ENCODE measurements at regions not wholly inside any gene's neighbourhood (a gene's known extent, or its start where the extent isn't known, plus 50 kb on each side); places are given as distances from the start of the nearest gene placed in this dataset.
"Not testable (repeated sequence)": the region's sequence is repeated elsewhere in the genome, so short reads cannot be mapped to it uniquely, and the experiment has no call there.

DNA sequence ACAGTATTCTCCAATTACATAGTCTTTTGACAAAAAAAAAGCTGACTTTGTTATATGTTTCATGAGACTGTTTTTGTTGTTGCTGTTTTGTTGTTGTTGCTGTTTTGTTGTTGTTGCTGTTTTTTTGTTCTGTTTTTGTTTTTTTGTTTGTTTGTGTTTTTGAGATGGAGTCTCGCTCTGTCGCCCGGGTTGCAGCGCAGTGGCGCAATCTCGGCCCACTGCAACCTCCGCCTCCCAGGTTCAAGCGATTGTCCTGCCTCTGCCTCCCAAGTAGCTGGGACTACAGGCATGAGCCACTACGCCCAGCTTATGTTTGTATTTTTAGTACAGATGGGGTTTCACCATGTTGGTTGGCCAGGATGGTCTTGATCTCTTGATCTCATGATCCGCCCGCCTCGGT, 182.8 kb upstream of the NOL4 start:
- H3K27ac ChIP-seq (ENCODE audit: low read depth in 1 of 2, low read length in 2 of 2); intact Hi-C loops (cut with DNase I); H3K36me3 ChIP-seq (ENCODE audit: control insufficient read depth in 1 of 2, insufficient read depth in 2 of 2, low read length in 1 of 2); ATAC-seq (ENCODE audit: low FRiP score); H3K4me3 ChIP-seq (ENCODE audit: low read length in 2 of 2); DNase-seq; H3K27me3 ChIP-seq (ENCODE audit: control insufficient read depth in 1 of 2, insufficient read depth in 2 of 2, low read length in 1 of 2); H3K4me1 ChIP-seq (ENCODE audit: control insufficient read depth in 1 of 2, insufficient read depth in 2 of 2, low read length in 2 of 2); H3K9me3 ChIP-seq (ENCODE audit: control insufficient read depth, low read length): not testable (repeated sequence)
- 91 to 96% methylated on average over 12 of the region's 12 CpGs for WGBS, 2 donors

DNA sequence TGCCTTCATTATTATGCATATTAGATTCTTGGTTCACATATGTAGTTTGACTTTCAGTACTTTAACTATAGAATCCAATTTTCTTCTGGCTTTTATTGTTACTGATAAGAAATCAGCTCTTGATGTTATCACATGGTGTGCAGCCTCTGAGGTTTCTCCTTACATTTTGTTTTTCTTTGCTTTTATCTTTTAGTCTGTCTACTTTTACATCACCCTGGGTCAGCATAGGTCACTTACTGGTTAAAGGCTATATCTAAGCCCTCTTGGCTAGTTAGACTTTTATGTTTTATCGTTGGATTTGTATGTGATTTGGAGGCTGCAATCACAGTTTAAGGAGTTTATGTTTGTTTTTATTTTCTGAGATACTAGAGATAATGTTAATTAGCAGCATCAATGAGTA, 187.2 kb upstream of the NOL4 start:
- Histone ChIP-seq H3K27me3 (ENCODE audit: control insufficient read depth in 1 of 2, insufficient read depth in 2 of 2, low read length in 1 of 2) (peaks cover 0 to 2% of the 10 kb centered on the region in 2 donors), H3K27ac (ENCODE audit: low read depth in 1 of 2, low read length in 2 of 2) (no peak overlapping the region), H3K4me1 (ENCODE audit: control insufficient read depth in 1 of 2, insufficient read depth in 2 of 2, low read length in 2 of 2) (no peaks in the 10 kb centered on the region), H3K4me3 (ENCODE audit: low read length in 2 of 2) (no peak overlapping the region), H3K36me3 (ENCODE audit: control insufficient read depth in 1 of 2, insufficient read depth in 2 of 2, low read length in 1 of 2) (no peaks in the 10 kb centered on the region), H3K9me3 (ENCODE audit: control insufficient read depth, low read length) (no peaks in the 10 kb centered on the region)
- ATAC-seq (ENCODE audit: low FRiP score), result no peak
- intact Hi-C loops (cut with DNase I), result no loop called here
- 50 to 69% methylated on average over 1 of the region's 1 CpG for WGBS, 2 donors
- DNase-seq, result no peak

DNA sequence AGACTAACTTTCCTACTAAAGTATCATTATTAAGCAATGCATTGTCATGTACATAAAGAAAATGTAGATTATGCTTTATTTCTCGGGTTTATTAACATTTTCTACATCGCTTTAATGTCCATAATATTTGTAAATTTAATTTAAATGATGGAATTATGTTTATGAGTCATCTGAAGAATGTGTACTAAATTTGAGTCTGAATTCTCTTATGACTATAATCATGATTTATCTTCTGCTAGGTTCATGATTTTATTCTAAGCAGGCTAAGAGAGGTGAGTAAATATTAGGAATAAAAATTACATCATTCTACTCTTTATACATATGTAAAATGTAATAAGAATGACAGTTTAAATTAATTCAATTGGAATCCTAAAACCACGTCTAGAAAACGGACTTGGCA, 206.3 kb upstream of the NOL4 start:
- no peak overlapping the region for H3K27ac ChIP-seq (ENCODE audit: low read depth in 1 of 2, low read length in 2 of 2)
- H3K36me3 ChIP-seq (ENCODE audit: control insufficient read depth in 1 of 2, insufficient read depth in 2 of 2, low read length in 1 of 2), result no peaks in the 10 kb centered on the region
- H3K4me1 ChIP-seq (ENCODE audit: control insufficient read depth in 1 of 2, insufficient read depth in 2 of 2, low read length in 2 of 2), result no peaks in the 10 kb centered on the region
- H3K4me3 ChIP-seq (ENCODE audit: low read length in 2 of 2), result no peak overlapping the region
- intact Hi-C loops (cut with DNase I), result no loop called here
- ATAC-seq (ENCODE audit: low FRiP score), result no peak
- WGBS, 2 donors, result 77 to 78% methylated on average over 4 of the region's 4 CpGs
- peaks cover 3% of the 10 kb centered on the region for H3K9me3 ChIP-seq (ENCODE audit: control insufficient read depth, low read length)
- no peak for DNase-seq
- no peaks in the 10 kb centered on the region for H3K27me3 ChIP-seq (ENCODE audit: control insufficient read depth in 1 of 2, insufficient read depth in 2 of 2, low read length in 1 of 2)

GRCh38 chr18:34444622-34445021, 219.9 kb upstream of the NOL4 start:
- 84% methylated on average over 2 of the region's 2 CpGs for WGBS, 2 donors
- intact Hi-C loops (cut with DNase I), result no loop called here
- Histone ChIP-seq H3K27me3 (ENCODE audit: control insufficient read depth in 1 of 2, insufficient read depth in 2 of 2, low read length in 1 of 2) (no peaks in the 10 kb centered on the region), H3K4me3 (ENCODE audit: low read length in 2 of 2) (no peak overlapping the region), H3K36me3 (ENCODE audit: control insufficient read depth in 1 of 2, insufficient read depth in 2 of 2, low read length in 1 of 2) (no peaks in the 10 kb centered on the region), H3K27ac (ENCODE audit: low read depth in 1 of 2, low read length in 2 of 2) (no peak overlapping the region), H3K4me1 (ENCODE audit: control insufficient read depth in 1 of 2, insufficient read depth in 2 of 2, low read length in 2 of 2) (no peaks in the 10 kb centered on the region), H3K9me3 (ENCODE audit: control insufficient read depth, low read length) (peaks cover 1% of the 10 kb centered on the region)
- DNase-seq (no peak), ATAC-seq (ENCODE audit: low FRiP score) (no peak)

DNA sequence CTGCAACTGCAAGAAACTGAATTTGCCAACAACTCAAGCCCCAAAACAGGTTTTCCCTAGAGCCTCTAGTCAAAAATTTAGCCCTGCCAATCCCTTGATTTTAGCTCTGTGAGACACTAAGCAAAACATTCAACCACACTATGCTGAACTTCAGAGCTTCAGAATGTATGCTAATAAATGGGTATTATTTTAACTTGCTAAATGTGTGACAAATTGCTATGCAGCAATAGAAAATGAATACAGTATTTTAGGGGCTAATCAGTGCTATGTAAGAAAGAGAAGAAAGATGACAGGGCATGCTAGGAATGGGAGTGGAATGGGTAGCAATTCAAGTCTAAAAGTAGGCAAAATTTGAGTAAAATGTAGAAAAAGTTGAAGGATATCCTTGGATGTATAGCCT, 223.9 kb upstream of the NOL4 start:
- no peak for ATAC-seq (ENCODE audit: low FRiP score)
- Histone ChIP-seq H3K36me3 (ENCODE audit: control insufficient read depth in 1 of 2, insufficient read depth in 2 of 2, low read length in 1 of 2) (no peaks in the 10 kb centered on the region), H3K27ac (ENCODE audit: low read depth in 1 of 2, low read length in 2 of 2) (no peak overlapping the region), H3K4me3 (ENCODE audit: low read length in 2 of 2) (no peak overlapping the region), H3K9me3 (ENCODE audit: control insufficient read depth, low read length) (peaks cover 1% of the 10 kb centered on the region), H3K27me3 (ENCODE audit: control insufficient read depth in 1 of 2, insufficient read depth in 2 of 2, low read length in 1 of 2) (no peaks in the 10 kb centered on the region), H3K4me1 (ENCODE audit: control insufficient read depth in 1 of 2, insufficient read depth in 2 of 2, low read length in 2 of 2) (no peaks in the 10 kb centered on the region)
- intact Hi-C loops (cut with DNase I), result no loop called here
- no peak for DNase-seq

DNA sequence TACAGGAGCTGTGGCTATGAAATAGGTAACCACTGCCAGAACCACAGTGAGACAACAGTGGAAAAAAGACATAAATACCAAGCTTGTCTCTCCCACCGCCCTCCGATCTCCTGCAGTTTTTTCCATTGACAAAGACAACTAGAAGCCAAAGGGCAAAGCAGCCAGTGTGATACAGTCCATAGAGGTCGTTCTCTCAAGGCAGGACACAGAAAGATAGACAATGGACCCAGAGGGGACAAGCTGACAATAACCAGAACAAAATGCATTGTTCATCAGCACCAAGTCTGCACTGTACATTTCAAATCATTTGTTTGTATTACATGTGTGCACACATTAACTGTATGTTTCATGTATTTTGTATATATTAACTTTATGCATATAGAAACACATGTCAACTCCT, 233.0 kb upstream of the NOL4 start:
- 83 to 84% methylated on average over 3 of the region's 3 CpGs for whole genome bisulfite sequencing, 2 donors
- Histone ChIP-seq H3K27ac (ENCODE audit: low read depth in 1 of 2, low read length in 2 of 2) (no peak overlapping the region), H3K27me3 (ENCODE audit: control insufficient read depth in 1 of 2, insufficient read depth in 2 of 2, low read length in 1 of 2) (no peaks in the 10 kb centered on the region), H3K36me3 (ENCODE audit: control insufficient read depth in 1 of 2, insufficient read depth in 2 of 2, low read length in 1 of 2) (no peaks in the 10 kb centered on the region), H3K9me3 (ENCODE audit: control insufficient read depth, low read length) (no peaks in the 10 kb centered on the region), H3K4me3 (ENCODE audit: low read length in 2 of 2) (no peak overlapping the region), H3K4me1 (ENCODE audit: control insufficient read depth in 1 of 2, insufficient read depth in 2 of 2, low read length in 2 of 2) (no peaks in the 10 kb centered on the region)
- ATAC-seq (ENCODE audit: low FRiP score) (no peak), DNase-seq (no peak)
- intact Hi-C loops (cut with DNase I), result no loop called here

DNA sequence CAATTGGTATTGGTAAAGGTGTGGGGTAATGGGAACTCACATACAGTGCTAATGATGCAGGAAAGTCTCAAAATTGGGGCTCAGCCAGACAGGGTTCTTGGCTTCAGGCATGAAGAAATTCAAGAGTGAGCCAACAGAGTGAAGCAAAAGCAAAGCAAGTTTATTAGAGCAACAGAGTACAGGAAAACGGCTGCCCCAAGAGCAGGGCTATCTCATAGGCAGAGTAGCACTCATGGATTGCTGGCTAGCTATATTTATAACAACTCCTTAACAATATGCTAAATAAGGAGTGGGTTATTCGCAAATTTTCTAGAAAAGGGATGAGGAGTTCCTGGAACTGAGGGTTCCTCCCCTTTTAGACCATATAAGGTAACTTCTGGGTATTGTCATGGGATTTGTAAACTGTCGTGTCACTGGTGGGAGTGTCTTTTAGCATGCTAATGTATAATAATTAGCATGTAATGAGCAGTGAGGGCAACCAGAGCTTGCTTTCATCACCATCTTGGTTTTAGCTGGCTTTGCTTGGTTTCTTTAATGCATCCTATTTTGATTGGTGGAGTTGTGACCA, 233.8 kb upstream of the NOL4 start:
- H3K4me3 ChIP-seq (ENCODE audit: low read length in 2 of 2), result no peak overlapping the region
- no peaks in the 10 kb centered on the region for H3K36me3 ChIP-seq (ENCODE audit: control insufficient read depth in 1 of 2, insufficient read depth in 2 of 2, low read length in 1 of 2)
- H3K27me3 ChIP-seq (ENCODE audit: control insufficient read depth in 1 of 2, insufficient read depth in 2 of 2, low read length in 1 of 2), result no peaks in the 10 kb centered on the region
- DNase-seq (no peak), ATAC-seq (ENCODE audit: low FRiP score) (no peak)
- no peaks in the 10 kb centered on the region for H3K4me1 ChIP-seq (ENCODE audit: control insufficient read depth in 1 of 2, insufficient read depth in 2 of 2, low read length in 2 of 2)
- 3 to 6% methylated on average over 3 of the region's 3 CpGs for WGBS, 2 donors
- no peak overlapping the region for H3K27ac ChIP-seq (ENCODE audit: low read depth in 1 of 2, low read length in 2 of 2)
- no peaks in the 10 kb centered on the region for H3K9me3 ChIP-seq (ENCODE audit: control insufficient read depth, low read length)
- intact Hi-C loops (cut with DNase I), result no loop called here

GRCh38 chr18:34461266-34461665, 236.6 kb upstream of the NOL4 start:
- H3K27me3 ChIP-seq (ENCODE audit: control insufficient read depth in 1 of 2, insufficient read depth in 2 of 2, low read length in 1 of 2), result no peaks in the 10 kb centered on the region
- no peaks in the 10 kb centered on the region for H3K9me3 ChIP-seq (ENCODE audit: control insufficient read depth, low read length)
- DNase-seq, result no peak
- no peak overlapping the region for H3K4me3 ChIP-seq (ENCODE audit: low read length in 2 of 2)
- H3K27ac ChIP-seq (ENCODE audit: low read depth in 1 of 2, low read length in 2 of 2), result no peak overlapping the region
- WGBS, 2 donors, result 52 to 64% methylated on average over 3 of the region's 3 CpGs
- intact Hi-C loops (cut with DNase I), result no loop called here
- H3K36me3 ChIP-seq (ENCODE audit: control insufficient read depth in 1 of 2, insufficient read depth in 2 of 2, low read length in 1 of 2), result no peaks in the 10 kb centered on the region
- ATAC-seq (ENCODE audit: low FRiP score), result no peak
- no peaks in the 10 kb centered on the region for H3K4me1 ChIP-seq (ENCODE audit: control insufficient read depth in 1 of 2, insufficient read depth in 2 of 2, low read length in 2 of 2)

GRCh38 chr18:34467058-34467457, 242.3 kb upstream of the NOL4 start:
- H3K4me3 ChIP-seq (ENCODE audit: low read length in 2 of 2), result no peak overlapping the region
- no peaks in the 10 kb centered on the region for H3K4me1 ChIP-seq (ENCODE audit: control insufficient read depth in 1 of 2, insufficient read depth in 2 of 2, low read length in 2 of 2)
- no peak for DNase-seq
- no peaks in the 10 kb centered on the region for H3K9me3 ChIP-seq (ENCODE audit: control insufficient read depth, low read length)
- intact Hi-C loops (cut with DNase I), result no loop called here
- H3K27me3 ChIP-seq (ENCODE audit: control insufficient read depth in 1 of 2, insufficient read depth in 2 of 2, low read length in 1 of 2), result no peaks in the 10 kb centered on the region
- no peak overlapping the region for H3K27ac ChIP-seq (ENCODE audit: low read depth in 1 of 2, low read length in 2 of 2)
- no peak for ATAC-seq (ENCODE audit: low FRiP score)
- 86 to 93% methylated on average over 1 of the region's 1 CpG for WGBS, 2 donors
- H3K36me3 ChIP-seq (ENCODE audit: control insufficient read depth in 1 of 2, insufficient read depth in 2 of 2, low read length in 1 of 2), result no peaks in the 10 kb centered on the region

Measured in aorta (tissue), 5 donors.